Heart left ventricle (tissue), 16 donors: ENCODE measurements at regions not wholly inside any gene's neighbourhood (a gene's known extent, or its start where the extent isn't known, plus 50 kb on each side); places are given as distances from the start of the nearest gene placed in this dataset.
A peak's percentile ranks its signal among the peaks of the same experiment; 100 is the strongest.

Source experiments
- ATAC-seq, 4 donors: fragments of 200-7000 bp; cut with Tn5 transposase; one replicate each; pipeline ENCODE4 v1.9.1; 2020 to 2022; ENCODE audit warnings: moderate library complexity in 4 of 4, mild to moderate bottlenecking in 3 of 4, moderate number of reproducible peaks in 1 of 4
- DNase-seq, 5 donors: peaks; one replicate each; pipeline ENCODE4 v3.0.0-alpha.2; 2020
- H3K27ac ChIP-seq, 12 donors: fragments of 200-600 bp; sonication (generic) in 4 of 12; one replicate each; pipeline versions ENCODE4 v1.5.0 to v1.8.0; 2016 to 2022; ENCODE audit warnings: mild to moderate bottlenecking in 2 of 12
- H3K27me3 ChIP-seq, 9 donors: fragments of 200-600 bp; sonication (generic) in 2 of 9; one replicate each; pipeline versions ENCODE4 v1.5.1 to v1.8.0; 2016 to 2022; ENCODE audit warnings: mild to moderate bottlenecking in 3 of 9
- H3K36me3 ChIP-seq, 9 donors: fragments of 200-600 bp; sonication (generic) in 2 of 9; one replicate each; pipeline versions ENCODE4 v1.5.0 to v1.8.0; 2018 to 2022; ENCODE audit warnings: mild to moderate bottlenecking in 2 of 9
- H3K4me1 ChIP-seq, 12 donors: fragments of 200-600 bp; sonication (generic) in 4 of 12; one replicate each; pipeline versions ENCODE4 v1.5.0 to v1.8.0; 2016 to 2022; ENCODE audit warnings: mild to moderate bottlenecking in 3 of 12
- H3K4me3 ChIP-seq, 12 donors: fragments of 200-600 bp; sonication (generic) in 4 of 12; one replicate each; pipeline versions ENCODE4 v1.5.0 to v1.8.0; 2017 to 2022; ENCODE audit warnings: mild to moderate bottlenecking in 9 of 12, moderate library complexity in 4 of 12
- H3K9me3 ChIP-seq, 12 donors: fragments of 200-600 bp; sonication (generic) in 4 of 12; one replicate each; pipeline versions ENCODE4 v1.5.0 to v1.8.0; 2016 to 2022; ENCODE audit warnings: mild to moderate bottlenecking in 1 of 12
- POLR2A ChIP-seq, 2 donors: fragments of 450-650 bp; IDR thresholded peaks; one replicate each; pipeline ENCODE4 v1.6.1; 2017; ENCODE audit warnings: antibody characterized with exemption in 2 of 2, mild to moderate bottlenecking in 2 of 2, moderate library complexity in 2 of 2
- WGBS, 4 donors: extraction: QIAGEN DNeasy Blood & Tissue Kit in 2 of 4; methylation state at CpG; one replicate each; pipeline versions ENCODE4 v1.1.5 to v1.1.7; 2013 to 2018; 5-methylcytosine and 5-hydroxymethylcytosine counted together
- intact Hi-C, 10 donors: fragments of 100-400 bp; cut with DNase I; formaldehyde crosslinking; loops; one replicate each; pipeline versions ENCODE4 v1.11.1 to v1.14.2; 2022
- TF ChIP-seq, protein P1 (sequence below), 12 donors: fragments of 200-600 bp; sonication (generic) in 4 of 12; IDR thresholded peaks; one replicate each; pipeline versions ENCODE4 v1.5.0 to v1.8.0; 2018 to 2022; ENCODE audit warnings: antibody characterized with exemption in 12 of 12, mild to moderate bottlenecking in 5 of 12
- donor health status: ischemic (EF 13 %, LVEDD 7.1; RV severe dilation, severe dysfunction).
- donor health status: healthy with polysubstance abuse.
- donor health status: DM: no; HTN: yes; CAD: no.
- donor health status: DM: no; HTN: no; CAD: no.
- donor health status: ischemic (EF 25% LVEDD 6.9; RV normal size, moderate dysfunction).
- donor health status: ischemic (EF 25% LVEDD 5.7; RV mildly dilated, moderate dysfunction).
- donor health status: healthy.
- donor health status: DM: yes; HTN: yes; CAD: no.
- donor health status: ischemic (EF 35%, LVEDD 5.7; RV mildly dilated, moderate dysfunction).
- donor health status: nonischemic (EF 11% LVEDD 7.7; RV severe dilation, severe dysfunction).
- donor health status: DM: yes; HTN: yes; CAD: no.
- donor health status: PGD.
- donor health status: ischemic (EF 29% LVEDD 5.4; RV normal size, mild dysfunction).
- donor health status: nonischemic (EF 23%, LVEDD 6.1; RV moderate dilation, normal function).

DNA sequence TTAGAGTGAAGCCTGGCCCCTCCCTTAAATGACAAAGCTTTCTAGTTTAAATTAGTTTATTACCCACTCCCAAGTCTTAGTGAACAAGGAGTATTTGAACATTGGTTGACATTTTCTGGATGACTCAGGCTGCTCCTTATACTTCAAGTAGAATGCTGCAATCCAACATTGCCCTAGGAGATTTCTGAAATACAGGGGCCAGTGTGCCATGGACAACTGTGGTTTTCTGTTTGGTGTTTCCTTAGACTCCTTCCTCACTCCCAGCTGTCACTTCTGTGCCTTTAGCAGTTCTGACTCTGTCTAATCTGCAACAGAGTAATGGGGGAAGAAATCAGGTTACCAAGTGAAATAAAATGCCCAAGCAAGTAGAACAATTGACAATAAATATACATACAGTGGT lies 116.1 kb upstream of the P2RY1 start:
- Histone ChIP-seq H3K27ac (no peak overlapping the region), H3K27me3 (no peaks in the 10 kb centered on the region), H3K9me3 (peaks cover 0 to 9% (median 0%) of the 10 kb centered on the region in 12 donors), H3K4me1 (peaks cover 0 to 7% (median 0%) of the 10 kb centered on the region in 12 donors), H3K36me3 (no peaks in the 10 kb centered on the region), H3K4me3 (no peak overlapping the region)
- TF ChIP-seq, protein P1, sequence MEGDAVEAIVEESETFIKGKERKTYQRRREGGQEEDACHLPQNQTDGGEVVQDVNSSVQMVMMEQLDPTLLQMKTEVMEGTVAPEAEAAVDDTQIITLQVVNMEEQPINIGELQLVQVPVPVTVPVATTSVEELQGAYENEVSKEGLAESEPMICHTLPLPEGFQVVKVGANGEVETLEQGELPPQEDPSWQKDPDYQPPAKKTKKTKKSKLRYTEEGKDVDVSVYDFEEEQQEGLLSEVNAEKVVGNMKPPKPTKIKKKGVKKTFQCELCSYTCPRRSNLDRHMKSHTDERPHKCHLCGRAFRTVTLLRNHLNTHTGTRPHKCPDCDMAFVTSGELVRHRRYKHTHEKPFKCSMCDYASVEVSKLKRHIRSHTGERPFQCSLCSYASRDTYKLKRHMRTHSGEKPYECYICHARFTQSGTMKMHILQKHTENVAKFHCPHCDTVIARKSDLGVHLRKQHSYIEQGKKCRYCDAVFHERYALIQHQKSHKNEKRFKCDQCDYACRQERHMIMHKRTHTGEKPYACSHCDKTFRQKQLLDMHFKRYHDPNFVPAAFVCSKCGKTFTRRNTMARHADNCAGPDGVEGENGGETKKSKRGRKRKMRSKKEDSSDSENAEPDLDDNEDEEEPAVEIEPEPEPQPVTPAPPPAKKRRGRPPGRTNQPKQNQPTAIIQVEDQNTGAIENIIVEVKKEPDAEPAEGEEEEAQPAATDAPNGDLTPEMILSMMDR (IDR thresholded peaks at IDR 0.05): no peak
- no peak for TF ChIP-seq POLR2A (IDR thresholded peaks at IDR 0.05)
- no peak for DNase-seq
- intact Hi-C loops: no loop called here
- ATAC-seq: no peak

DNA sequence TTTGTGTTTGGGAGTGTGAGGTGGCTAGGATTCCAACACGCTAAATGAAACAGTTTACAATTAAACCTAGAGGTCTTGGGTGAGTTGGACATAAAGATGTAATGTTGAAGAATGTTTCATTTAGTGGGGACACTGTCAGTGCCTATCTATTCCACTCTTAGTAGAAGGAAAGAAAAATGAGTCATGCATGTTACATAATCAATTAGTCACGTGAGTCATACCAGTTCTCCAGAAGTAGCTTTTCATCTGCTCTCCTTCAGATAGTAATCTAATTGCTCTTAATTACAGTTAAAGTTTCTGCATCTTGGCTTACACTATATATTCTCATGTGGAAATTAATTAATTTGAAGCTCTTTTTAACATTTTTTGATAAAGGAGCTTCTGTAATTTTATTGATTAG lies 115.7 kb upstream of the P2RY1 start:
- intact Hi-C loops: no loop called here
- ATAC-seq: peak in 1 of 4 donors; percentile 24
- H3K36me3 ChIP-seq: no peaks in the 10 kb centered on the region
- peaks cover 0 to 9% (median 0%) of the 10 kb centered on the region in 12 donors for H3K9me3 ChIP-seq
- H3K4me1 ChIP-seq: peaks cover 0 to 7% (median 0%) of the 10 kb centered on the region in 12 donors
- no peak overlapping the region for H3K27ac ChIP-seq
- H3K27me3 ChIP-seq: no peaks in the 10 kb centered on the region
- H3K4me3 ChIP-seq: no peak overlapping the region
- TF ChIP-seq POLR2A (IDR thresholded peaks at IDR 0.05): no peak
- TF ChIP-seq, protein P1 (IDR thresholded peaks at IDR 0.05): no peak
- WGBS, 4 donors: 70 to 80% (median 76%) methylated on average over 2 of the region's 2 CpGs
- DNase-seq: no peak

DNA sequence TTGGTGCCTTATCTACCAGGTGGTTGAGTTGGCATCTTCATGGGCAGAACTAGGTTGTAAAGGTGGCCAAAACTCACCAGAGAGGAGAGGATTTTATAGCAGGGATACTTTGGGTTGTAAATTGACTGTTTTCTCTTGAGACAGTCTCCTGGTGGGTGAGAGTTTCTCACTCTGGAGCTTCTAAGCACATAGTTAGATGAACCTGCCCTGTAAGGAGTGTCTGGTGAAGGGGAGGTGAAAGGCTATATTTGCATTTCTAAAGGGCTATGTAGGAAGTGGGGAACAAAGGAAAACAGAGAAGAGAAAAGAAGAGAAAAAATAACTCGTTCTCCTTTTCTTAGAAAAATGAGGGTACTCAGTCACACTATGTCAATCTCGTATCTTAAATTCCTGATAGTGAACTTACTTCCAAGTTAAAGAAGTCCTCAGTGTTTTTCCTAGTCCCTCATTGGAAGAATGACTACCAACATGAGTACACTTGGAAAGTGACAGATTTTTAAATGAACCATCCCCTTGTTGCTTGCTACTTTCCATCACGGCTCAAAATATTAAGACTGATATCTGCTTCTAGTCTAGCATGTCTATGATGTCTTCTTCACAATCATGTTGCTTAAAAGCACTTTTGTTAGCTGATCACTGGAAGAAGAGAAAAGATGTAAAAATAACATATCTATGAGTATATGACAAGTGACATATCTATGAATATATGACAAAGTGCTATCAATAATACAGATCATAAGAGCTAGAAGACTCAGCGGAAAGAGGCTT lies 113.8 kb upstream of the P2RY1 start:
- whole genome bisulfite sequencing, 4 donors: 75 to 80% (median 79%) methylated on average over 4 of the region's 4 CpGs
- no peak overlapping the region for H3K27ac ChIP-seq
- TF ChIP-seq, protein P1 (IDR thresholded peaks at IDR 0.05): no peak
- TF ChIP-seq POLR2A (IDR thresholded peaks at IDR 0.05): no peak
- H3K4me1 ChIP-seq: peaks cover 0 to 7% (median 0%) of the 10 kb centered on the region in 12 donors
- no peak for ATAC-seq
- no peaks in the 10 kb centered on the region for H3K36me3 ChIP-seq
- H3K4me3 ChIP-seq: no peak overlapping the region
- H3K9me3 ChIP-seq: peaks cover 0 to 9% (median 0%) of the 10 kb centered on the region in 12 donors
- H3K27me3 ChIP-seq: no peaks in the 10 kb centered on the region
- intact Hi-C loops: no loop called here
- no peak for DNase-seq

DNA sequence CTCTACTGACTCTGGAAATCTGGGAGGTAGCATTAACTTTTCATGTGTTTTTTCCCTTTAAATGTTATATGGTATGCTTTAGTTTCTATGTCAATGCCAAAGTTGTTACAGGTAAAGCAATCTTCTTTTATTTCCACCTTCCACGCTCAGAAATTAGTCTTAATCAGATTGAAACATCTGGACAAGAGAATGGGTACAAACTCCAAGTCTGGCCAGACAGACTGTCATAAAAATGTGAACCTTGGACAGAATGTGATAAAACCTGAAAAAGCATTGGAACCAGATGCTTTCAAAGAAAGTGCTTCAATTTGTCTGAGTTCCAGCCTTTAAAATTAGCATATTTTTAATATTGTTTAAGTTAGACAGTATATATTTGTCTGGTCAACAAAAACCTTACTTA lies 110.7 kb upstream of the P2RY1 start:
- peaks cover 0 to 2% (median 0%) of the 10 kb centered on the region in 12 donors for H3K4me1 ChIP-seq
- DNase-seq: no peak
- no peak for TF ChIP-seq POLR2A (IDR thresholded peaks at IDR 0.05)
- TF ChIP-seq, protein P1 (IDR thresholded peaks at IDR 0.05): no peak
- peaks cover 0 to 9% (median 0%) of the 10 kb centered on the region in 12 donors for H3K9me3 ChIP-seq
- H3K27ac ChIP-seq: no peak overlapping the region
- no peaks in the 10 kb centered on the region for H3K36me3 ChIP-seq
- H3K4me3 ChIP-seq: no peak overlapping the region
- ATAC-seq: no peak
- H3K27me3 ChIP-seq: no peaks in the 10 kb centered on the region
- 74 to 88% (median 83%) methylated on average over 1 of the region's 1 CpG for WGBS, 4 donors
- intact Hi-C loops: no loop called here
